GM21723 (cell line): ENCODE measurements at regions not wholly inside any gene's neighbourhood (a gene's known extent, or its start where the extent isn't known, plus 50 kb on each side); places are given as distances from the start of the nearest gene placed in this dataset.

Source experiments
- ATAC-seq: cut with Tn5 transposase; IDR thresholded peaks from one replicate; pipeline ENCODE4 v1.9.1; 2021; ENCODE audit warnings: mild to moderate bottlenecking, moderate library complexity; ENCODE audit not compliant: unreplicated experiment

GRCh38 chr4:82038936-82039335 is 334.9 kb downstream of the HNRNPD start:
- ATAC-seq = no peak

DNA sequence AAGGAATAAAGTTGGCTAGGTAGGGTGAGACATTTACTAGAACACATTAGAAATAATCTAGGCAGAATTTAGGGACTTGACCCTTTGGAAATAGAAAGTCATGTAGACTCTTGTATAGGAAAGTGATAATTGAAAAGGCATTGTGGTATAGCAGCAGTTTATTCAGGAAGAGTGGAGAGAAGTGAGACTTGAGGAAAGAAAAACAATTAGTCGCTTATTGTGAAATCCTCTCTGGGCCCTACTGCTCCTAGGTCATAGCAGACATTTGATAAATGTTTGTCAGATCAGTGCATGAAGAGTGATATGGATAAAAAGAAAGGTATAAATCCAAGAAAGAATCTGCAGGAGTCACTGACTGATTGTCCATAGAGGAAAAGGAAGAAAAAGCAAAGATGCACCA is 337.6 kb downstream of the HNRNPD start:
- no peak for ATAC-seq

GRCh38 chr4:82034878-82035277 is 338.9 kb downstream of the HNRNPD start:
- no peak for ATAC-seq

DNA sequence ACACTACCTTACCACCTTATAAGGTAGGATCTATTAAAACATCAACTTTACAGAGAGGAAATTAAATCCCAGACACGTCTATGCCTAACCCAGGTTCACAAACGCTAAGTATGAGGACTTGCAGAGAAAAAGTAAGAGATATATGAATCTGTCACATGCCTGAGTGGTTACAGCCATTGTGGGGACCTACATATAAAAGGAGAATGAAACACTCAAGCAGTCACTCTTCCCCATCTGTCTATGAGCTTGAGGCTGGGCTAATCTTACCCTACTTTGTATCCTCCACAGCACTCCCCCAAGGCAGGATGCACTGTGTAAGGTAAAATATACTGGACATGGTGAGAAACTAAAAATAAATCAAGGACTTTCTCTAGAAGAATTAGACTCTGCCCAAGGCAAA is 339.9 kb downstream of the HNRNPD start:
- ATAC-seq = no peak

- ATAC-seq = no peak
Observed at GRCh38 chr4:82031376-82031927, 342.3 kb downstream of the HNRNPD start.

- ATAC-seq = no peak
Observed at GRCh38 chr4:82017680-82018079, 356.1 kb downstream of the HNRNPD start.

- ATAC-seq = no peak
Observed at GRCh38 chr4:82005158-82005557, 368.6 kb downstream of the HNRNPD start.

DNA sequence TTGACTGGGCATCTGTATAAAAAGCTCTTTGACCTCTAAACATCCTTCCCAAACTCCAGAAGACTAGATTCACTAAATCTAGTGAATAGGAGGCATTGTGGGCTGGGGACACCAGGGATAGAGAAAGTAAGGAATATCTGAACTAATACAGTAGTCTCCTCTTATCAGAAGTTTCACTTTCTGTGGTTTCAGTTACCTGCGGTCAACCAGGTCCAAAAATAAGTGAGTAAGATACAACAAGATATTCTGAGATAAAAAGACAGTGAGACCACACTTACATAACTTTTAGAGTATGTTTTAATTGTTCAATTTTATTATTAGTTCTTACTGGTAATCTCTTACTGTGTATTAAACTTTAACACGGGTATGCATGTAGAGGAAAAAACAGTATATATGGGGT is 376.5 kb downstream of the HNRNPD start:
- ATAC-seq = no peak

DNA sequence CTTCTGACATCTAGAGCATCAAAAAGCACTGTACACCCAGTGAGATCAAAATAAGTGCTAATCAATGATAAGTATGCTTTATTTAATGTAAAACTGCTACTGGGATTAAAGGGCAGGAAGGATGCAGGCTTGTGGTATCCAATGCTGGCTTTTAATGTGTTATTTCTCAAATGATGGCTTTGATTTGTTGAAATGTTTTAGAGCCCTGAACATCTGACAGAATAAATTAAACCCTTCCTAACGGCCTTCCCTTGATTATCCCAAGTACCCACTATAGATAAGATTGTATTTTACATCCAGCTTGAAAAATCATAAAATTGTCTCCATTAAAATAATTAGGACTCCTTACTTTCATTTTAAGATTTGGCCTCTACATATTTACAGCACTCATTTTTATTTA is 382.9 kb downstream of the HNRNPD start:
- ATAC-seq = no peak

DNA sequence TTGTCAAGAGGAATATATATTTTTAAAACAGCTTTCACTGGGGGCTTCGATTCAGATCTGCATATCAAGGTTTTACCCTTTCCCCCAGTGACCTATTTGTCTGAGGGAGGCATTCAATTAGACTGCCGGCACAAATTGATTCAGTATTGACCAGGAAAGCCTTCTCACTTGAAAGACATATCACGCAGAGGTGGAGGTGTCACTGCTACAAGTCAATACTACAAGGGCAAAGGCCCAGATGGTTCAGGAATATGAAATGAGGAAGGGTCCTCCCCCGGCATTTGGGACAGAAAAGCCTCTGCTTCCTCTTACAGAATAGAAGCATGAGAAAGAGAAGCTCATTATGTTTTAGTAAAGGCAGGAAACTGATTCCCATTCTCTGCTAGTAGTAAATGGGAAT is 383.6 kb downstream of the HNRNPD start:
- no peak for ATAC-seq

GRCh38 chr4:81989202-81989601 is 384.6 kb downstream of the HNRNPD start:
- ATAC-seq = no peak

GRCh38 chr4:81988178-81988577 is 385.6 kb downstream of the HNRNPD start:
- ATAC-seq = no peak

DNA sequence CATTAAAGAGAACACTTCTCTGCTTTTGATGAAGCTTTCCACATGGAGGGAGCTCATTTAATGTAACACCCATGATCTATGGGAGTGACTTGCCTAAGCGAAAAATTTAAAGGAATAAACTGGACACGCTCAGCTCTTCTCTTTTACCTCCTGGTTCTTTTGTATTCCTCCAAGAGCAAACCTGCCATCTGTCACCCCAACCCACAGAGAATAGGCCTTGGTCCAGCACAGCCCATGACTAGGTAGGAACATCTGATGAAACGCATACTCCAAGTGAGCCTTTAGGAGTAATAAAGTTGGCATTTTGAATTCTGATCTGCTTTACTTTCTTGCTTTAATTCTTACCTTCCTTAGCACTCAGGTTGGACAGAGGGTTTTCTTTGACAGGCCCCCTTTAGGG is 389.0 kb downstream of the HNRNPD start:
- ATAC-seq = no peak

DNA sequence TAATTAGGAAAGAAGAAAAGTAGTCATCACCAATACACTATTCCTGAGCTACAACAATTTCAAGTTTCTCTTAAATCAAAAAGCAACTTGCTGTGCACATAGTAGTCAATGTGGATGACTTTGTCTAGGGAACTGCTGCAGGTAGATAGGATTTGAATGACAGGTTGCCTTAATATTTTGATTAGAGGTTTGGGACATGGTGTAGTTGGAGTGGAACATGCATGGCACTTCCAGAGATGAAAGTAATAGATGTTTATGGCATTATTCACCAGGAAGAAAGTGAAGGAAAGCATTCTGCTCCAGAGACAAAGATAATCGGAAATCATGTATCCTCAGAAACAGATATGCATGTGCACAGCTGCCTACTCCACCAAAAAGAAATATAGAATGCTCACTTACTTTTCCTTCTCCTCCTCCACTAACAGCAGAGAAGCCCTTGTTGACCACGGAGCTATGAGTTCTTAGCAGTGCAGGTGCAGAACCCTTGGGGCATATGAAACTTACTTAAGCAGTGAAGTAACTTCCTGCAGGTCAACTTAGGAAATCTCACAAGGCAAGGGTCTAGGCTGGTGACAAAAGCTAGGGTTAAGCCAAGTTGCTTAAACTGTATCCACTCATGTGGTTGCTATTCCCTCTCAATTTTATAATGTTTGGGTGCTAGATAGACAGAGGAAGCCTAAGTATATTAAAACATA is 390.8 kb downstream of the HNRNPD start:
- ATAC-seq = no peak

DNA sequence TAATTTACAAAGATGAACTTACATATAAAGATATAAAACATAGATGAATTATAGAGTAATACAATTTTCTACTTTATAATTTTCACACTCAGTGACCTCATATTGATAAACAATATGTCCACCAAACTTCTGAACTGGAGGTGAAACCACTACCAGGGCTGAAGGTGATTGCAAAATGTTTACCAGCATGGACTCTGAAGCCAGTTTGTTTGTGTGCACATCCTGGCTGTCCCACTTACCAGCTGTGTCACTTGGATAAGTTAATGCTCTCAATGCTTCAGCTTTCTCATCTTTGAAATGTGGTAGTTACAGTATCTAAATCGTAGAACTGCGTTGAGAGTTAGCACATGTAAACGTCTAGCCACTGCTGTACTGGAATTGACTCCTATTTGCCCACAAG is 392.6 kb downstream of the HNRNPD start:
- ATAC-seq = no peak

- no peak for ATAC-seq
Observed at GRCh38 chr4:81974523-81974922, 399.3 kb downstream of the HNRNPD start.

DNA sequence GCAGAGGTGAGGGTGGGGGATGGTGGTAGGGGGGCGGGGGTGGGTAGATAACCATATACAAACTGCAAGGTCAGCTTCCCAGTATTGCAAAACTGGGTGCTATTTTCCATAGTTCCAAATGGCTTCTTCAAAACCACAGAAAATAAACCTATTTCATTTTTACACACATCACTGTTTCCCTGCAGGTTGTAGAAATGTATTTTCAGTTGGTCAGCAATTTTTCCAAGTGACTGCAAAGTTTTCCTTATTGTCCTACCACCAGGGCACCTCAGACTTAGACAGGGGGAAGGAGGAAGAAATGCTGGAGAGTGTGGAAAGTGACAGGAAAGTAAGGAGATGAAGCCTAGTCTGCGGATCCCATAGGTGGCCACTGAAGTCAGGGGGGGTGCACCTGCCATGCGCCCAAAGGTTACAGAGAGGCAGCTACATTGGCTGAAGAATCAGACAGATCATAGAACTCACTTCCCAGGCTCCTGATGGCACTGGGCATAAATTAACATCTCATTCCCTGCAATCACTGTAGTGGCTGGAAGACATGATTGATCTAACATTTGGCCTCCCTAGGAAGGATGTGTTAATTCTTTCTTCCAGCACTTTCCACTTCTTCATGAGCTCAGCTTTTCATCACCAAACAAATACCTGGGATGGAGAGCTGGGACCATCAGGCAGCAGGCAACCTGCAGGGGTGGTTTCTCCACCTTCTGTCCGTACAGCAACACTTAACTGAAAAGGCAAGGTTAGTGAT is 402.0 kb downstream of the HNRNPD start:
- no peak for ATAC-seq

- no peak for ATAC-seq
Observed at GRCh38 chr4:81971061-81971460, 402.7 kb downstream of the HNRNPD start.

GRCh38 chr4:81970454-81970853 is 403.3 kb downstream of the HNRNPD start:
- no peak for ATAC-seq

DNA sequence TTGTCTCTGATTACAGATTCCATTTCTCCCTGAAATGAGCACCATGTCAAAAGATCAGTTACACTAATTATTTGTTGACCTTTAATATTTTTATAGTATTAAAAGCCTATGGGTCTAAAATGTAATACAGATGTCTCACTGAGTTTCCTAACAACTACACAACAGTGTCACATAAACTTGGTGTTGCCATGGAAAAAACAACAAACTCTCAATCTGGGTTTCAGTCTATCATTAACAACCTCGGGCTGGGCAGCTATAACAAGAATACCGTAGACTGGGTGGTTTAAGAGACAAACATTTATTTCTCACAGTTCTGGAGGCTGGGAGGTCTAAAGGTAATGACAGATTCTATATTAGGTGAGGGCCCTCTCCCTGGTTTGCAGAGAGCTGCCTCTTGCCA is 407.1 kb downstream of the HNRNPD start:
- ATAC-seq = no peak

DNA sequence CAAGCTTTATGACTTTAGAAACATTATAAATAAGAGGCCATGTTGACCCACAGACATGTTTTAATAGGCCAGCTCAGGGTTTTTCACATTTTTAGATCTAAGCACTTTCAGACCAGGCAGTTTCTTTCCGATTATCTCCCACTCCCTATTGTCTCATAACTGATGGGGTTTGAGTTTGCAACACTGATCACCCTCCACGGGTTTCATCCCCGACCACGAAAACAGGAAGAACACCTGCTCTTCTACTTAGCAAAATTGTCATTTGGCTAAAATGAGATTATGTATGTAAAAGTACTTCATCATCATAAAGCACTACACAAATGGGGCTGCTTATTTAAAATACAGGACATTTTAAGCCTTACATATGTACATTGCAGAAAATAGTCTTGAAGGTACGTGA is 407.9 kb downstream of the HNRNPD start:
- ATAC-seq = no peak

GRCh38 chr4:81965454-81965853 is 408.3 kb downstream of the HNRNPD start:
- ATAC-seq = no peak

GRCh38 chr4:81963763-81964020 is 410.1 kb downstream of the HNRNPD start:
- no peak for ATAC-seq
